GM12878 (cell line): ENCODE measurements at regions not wholly inside any gene's neighbourhood (a gene's known extent, or its start where the extent isn't known, plus 50 kb on each side); places are given as distances from the start of the nearest gene placed in this dataset.

Experiments
- HDAC2 ChIP-seq: fragments of 200-600 bp; sonication (generic); IDR thresholded peaks from 2 replicates; pipeline ENCODE4 v1.6.1; 2017
- POLR2AphosphoS5 ChIP-seq: IDR thresholded peaks from 2 replicates; pipeline ENCODE4 v1.6.1; 2011; ENCODE audit warnings: mild to moderate bottlenecking, low read length, inconsistent platforms
- RB1 ChIP-seq: fragments of 450-650 bp; formaldehyde crosslinking; IDR thresholded peaks from 2 replicates; pipeline ENCODE4 v1.6.1; 2017; ENCODE audit warnings: mild to moderate bottlenecking, borderline replicate concordance
- TF ChIP-seq, protein P1 (sequence below), 3 experiments: IDR thresholded peaks in 2 of 3; conservative IDR thresholded peaks in 1 of 3; 2 replicates each; pipeline ENCODE4 v1.5.1; 2011; ENCODE audit warnings: low read depth in 3 of 3, low read length in 3 of 3, mild to moderate bottlenecking in 3 of 3, control low read depth in 2 of 3, moderate library complexity in 2 of 3, inconsistent platforms in 1 of 3, mixed read lengths in 1 of 3; ENCODE audit not compliant: control insufficient read depth in 2 of 3, insufficient read depth in 1 of 3; ENCODE audit errors: extremely low read depth in 1 of 3
- TF ChIP-seq, protein P2 (sequence below): IDR thresholded peaks from 2 replicates; pipeline ENCODE4 v1.6.1; 2011; ENCODE audit warnings: borderline replicate concordance, low read depth, mild to moderate bottlenecking, moderate library complexity, low read length; ENCODE audit not compliant: insufficient read depth, poor library complexity, severe bottlenecking

DNA sequence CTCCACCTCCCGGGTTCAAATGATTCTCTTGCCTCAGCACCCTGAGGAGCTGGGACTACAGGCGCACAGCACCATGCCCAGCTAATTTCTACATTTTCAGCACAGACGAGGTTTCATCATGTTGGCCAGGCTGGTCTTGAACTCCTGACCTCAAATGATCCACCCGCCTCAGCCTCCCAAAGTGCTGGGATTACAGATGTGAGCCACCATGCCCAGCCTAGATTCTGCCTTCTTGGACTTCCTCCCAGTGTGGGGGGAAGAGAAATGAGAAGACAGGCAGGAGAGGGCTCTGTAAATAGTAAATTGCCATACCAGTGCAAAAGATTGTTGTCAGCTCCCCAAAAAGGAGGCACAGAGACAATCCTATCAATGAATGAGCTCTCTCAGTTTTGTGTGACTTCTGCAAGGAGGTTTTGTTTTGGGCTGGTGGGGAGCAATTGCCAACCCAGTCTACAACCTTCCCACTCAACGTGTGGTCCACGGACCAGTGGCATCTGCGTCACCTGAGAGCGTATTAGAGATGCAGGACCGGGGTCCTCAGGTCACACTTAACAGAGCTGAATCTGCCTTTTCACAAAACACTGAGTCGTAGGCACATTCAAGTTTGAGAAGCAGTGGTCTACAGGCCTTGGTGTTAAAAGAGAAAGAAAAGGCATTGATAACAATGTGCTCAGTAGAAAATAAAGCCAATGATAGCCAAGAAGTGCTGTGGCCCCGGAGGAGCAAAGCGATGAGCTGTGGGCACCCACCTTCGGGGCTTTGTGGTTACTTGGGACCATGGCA lies 78.1 kb downstream of the MYCN start:
- TF ChIP-seq POLR2AphosphoS5: no peak
- no peak for TF ChIP-seq HDAC2
- TF ChIP-seq, protein P1, sequence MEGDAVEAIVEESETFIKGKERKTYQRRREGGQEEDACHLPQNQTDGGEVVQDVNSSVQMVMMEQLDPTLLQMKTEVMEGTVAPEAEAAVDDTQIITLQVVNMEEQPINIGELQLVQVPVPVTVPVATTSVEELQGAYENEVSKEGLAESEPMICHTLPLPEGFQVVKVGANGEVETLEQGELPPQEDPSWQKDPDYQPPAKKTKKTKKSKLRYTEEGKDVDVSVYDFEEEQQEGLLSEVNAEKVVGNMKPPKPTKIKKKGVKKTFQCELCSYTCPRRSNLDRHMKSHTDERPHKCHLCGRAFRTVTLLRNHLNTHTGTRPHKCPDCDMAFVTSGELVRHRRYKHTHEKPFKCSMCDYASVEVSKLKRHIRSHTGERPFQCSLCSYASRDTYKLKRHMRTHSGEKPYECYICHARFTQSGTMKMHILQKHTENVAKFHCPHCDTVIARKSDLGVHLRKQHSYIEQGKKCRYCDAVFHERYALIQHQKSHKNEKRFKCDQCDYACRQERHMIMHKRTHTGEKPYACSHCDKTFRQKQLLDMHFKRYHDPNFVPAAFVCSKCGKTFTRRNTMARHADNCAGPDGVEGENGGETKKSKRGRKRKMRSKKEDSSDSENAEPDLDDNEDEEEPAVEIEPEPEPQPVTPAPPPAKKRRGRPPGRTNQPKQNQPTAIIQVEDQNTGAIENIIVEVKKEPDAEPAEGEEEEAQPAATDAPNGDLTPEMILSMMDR (IDR thresholded peaks at IDR 0.05 in 2 of 3, conservative IDR thresholded peaks at IDR 0.05 in 1 of 3; ENCODE audit: control insufficient read depth in 2 of 3, extremely low read depth in 1 of 3, insufficient read depth in 1 of 3, low read depth in 3 of 3, low read length in 3 of 3): no peak
- no peak for TF ChIP-seq RB1
- TF ChIP-seq, protein P2, sequence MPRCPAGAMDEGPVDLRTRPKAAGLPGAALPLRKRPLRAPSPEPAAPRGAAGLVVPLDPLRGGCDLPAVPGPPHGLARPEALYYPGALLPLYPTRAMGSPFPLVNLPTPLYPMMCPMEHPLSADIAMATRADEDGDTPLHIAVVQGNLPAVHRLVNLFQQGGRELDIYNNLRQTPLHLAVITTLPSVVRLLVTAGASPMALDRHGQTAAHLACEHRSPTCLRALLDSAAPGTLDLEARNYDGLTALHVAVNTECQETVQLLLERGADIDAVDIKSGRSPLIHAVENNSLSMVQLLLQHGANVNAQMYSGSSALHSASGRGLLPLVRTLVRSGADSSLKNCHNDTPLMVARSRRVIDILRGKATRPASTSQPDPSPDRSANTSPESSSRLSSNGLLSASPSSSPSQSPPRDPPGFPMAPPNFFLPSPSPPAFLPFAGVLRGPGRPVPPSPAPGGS: no peak
